K562 (cell line): ENCODE measurements at regions not wholly inside any gene's neighbourhood (a gene's known extent, or its start where the extent isn't known, plus 50 kb on each side); places are given as distances from the start of the nearest gene placed in this dataset.

Source experiments
- ATAC-seq: fragments of 200-7000 bp; cut with Tn5 transposase; 3 replicates; pipeline ENCODE4 v1.9.1; 2020; ENCODE audit warnings: moderate library complexity
- BruUV-seq: library from RNA; stranded (reverse); fragments of 400-500 nt; replicated peaks from 2 replicates; lab custom pipeline; 2021; lab: Mats Ljungman, UMichigan
- CTCF ChIA-PET: fragments of 300-600 bp; formaldehyde crosslinking; extraction: SDS; loops from one replicate; lab custom pipeline; 2021; ENCODE audit warnings: low intra/inter-chr PET ratio; lab: Yijun Ruan, JAX
- POLR2A ChIA-PET: fragments of 300-600, 350-650 bp; sonication (Branson Sonifier 250); formaldehyde crosslinking; extraction: SDS; loops from one replicate; lab custom pipeline; 2021; ENCODE audit warnings: antibody characterized with exemption, inconsistent platforms; lab: Yijun Ruan, JAX
- DNase-seq, 4 experiments: peaks; one replicate each; pipeline versions ENCODE4 v3.0.0 to v3.0.0-alpha.2; 2011 to 2018; ENCODE audit warnings: low spot score in 3 of 4, mixed read lengths in 3 of 4; ENCODE audit errors: extremely low read depth in 1 of 4
- FAIRE-seq: peaks from 2 replicates; lab custom pipeline; 2011; peaks lifted over from hg19 to GRCh38; lab: Jason Lieb, UNC
- H2AFZ ChIP-seq: 2 replicates; pipeline ENCODE4 v1.6.0; 2011; ENCODE audit warnings: low read depth, low read length, control low read depth, inconsistent platforms
- H3K27ac ChIP-seq: fragments of 200-600 bp; 3 replicates; pipeline ENCODE4 v1.8.0; 2011; ENCODE audit warnings: low read depth, mild to moderate bottlenecking, control low read depth, inconsistent platforms, low read length, moderate library complexity, mixed read lengths; ENCODE audit errors: extremely low read depth
- H3K27me3 ChIP-seq, 2 experiments: fragments of 300-600 bp in 1 of 2; 2 replicates in 1 of 2; 3 replicates in 1 of 2; pipeline versions ENCODE4 v1.6.0 to v1.8.0; 2011; ENCODE audit warnings: inconsistent platforms in 2 of 2, low read length in 2 of 2, mild to moderate bottlenecking in 1 of 2, mixed read lengths in 1 of 2, moderate library complexity in 1 of 2; ENCODE audit not compliant: control insufficient read depth in 2 of 2, insufficient read depth in 2 of 2
- H3K36me3 ChIP-seq: fragments of 300-600 bp; 3 replicates; pipeline ENCODE4 v1.8.0; 2011; ENCODE audit warnings: mild to moderate bottlenecking, low read length, inconsistent platforms; ENCODE audit not compliant: control insufficient read depth, insufficient read depth
- H3K4me1 ChIP-seq, 2 experiments: fragments of 200-600 bp in 1 of 2; replicated peaks in 1 of 2; 2 replicates in 1 of 2; 3 replicates in 1 of 2; pipeline versions ENCODE4 v1.5.1 to v1.8.0; 2011; ENCODE audit warnings: inconsistent platforms in 2 of 2, low read length in 2 of 2, mild to moderate bottlenecking in 1 of 2, mixed read lengths in 1 of 2, moderate library complexity in 1 of 2; ENCODE audit not compliant: control insufficient read depth in 2 of 2, insufficient read depth in 2 of 2
- H3K4me2 ChIP-seq: 2 replicates; pipeline ENCODE4 v1.6.1; 2011; ENCODE audit warnings: low read length, control low read depth, inconsistent platforms, mixed read lengths; ENCODE audit not compliant: insufficient read depth
- H3K4me3 ChIP-seq: fragments of 200-600 bp; sonication (generic), shearing (Covaris generic); 2 replicates; pipeline ENCODE4 v1.5.1; 2016; ENCODE audit warnings: control low read depth, inconsistent platforms
- H3K79me2 ChIP-seq: fragments of 200-600 bp; 3 replicates; pipeline ENCODE4 v1.8.0; 2011; ENCODE audit warnings: low read length, inconsistent platforms; ENCODE audit not compliant: control insufficient read depth, insufficient read depth
- H3K9ac ChIP-seq, 2 experiments: 2 replicates each; pipeline versions ENCODE4 v1.6.0 to v1.6.1; 2011; ENCODE audit warnings: low read depth in 2 of 2, low read length in 2 of 2, control low read depth in 1 of 2, inconsistent platforms in 1 of 2, mild to moderate bottlenecking in 1 of 2, mixed read lengths in 1 of 2; ENCODE audit not compliant: insufficient read depth in 1 of 2
- H3K9me1 ChIP-seq: one replicate; pipeline ENCODE4 v1.6.0; 2011; ENCODE audit warnings: inconsistent platforms, mild to moderate bottlenecking, low read length, moderate library complexity; ENCODE audit not compliant: control insufficient read depth, insufficient read depth
- H3K9me3 ChIP-seq: replicated peaks from 2 replicates; pipeline ENCODE4 v1.5.1; 2011; ENCODE audit warnings: low read depth, low read length, inconsistent platforms; ENCODE audit not compliant: control insufficient read depth, insufficient read depth
- H4K20me1 ChIP-seq: replicated peaks from 2 replicates; pipeline ENCODE4 v1.6.1; 2011; ENCODE audit warnings: low read length, inconsistent platforms, mixed read lengths; ENCODE audit not compliant: control insufficient read depth, insufficient read depth
- ELK3 ChIP-seq: fragments of 450-650 bp; formaldehyde crosslinking; IDR thresholded peaks from 2 replicates; pipeline ENCODE4 v1.4.0; 2020; ENCODE audit warnings: mild to moderate bottlenecking
- MCM5 ChIP-seq: fragments of 450-650 bp; IDR thresholded peaks from 2 replicates; pipeline ENCODE4 v1.6.1; 2016; ENCODE audit warnings: low read depth
- PKNOX1 ChIP-seq: fragments of 450-650 bp; IDR thresholded peaks from 2 replicates; pipeline ENCODE4 v1.6.1; 2016
- POLR2G ChIP-seq: fragments of 200-400 bp; formaldehyde crosslinking; IDR thresholded peaks from 2 replicates; pipeline ENCODE4 v1.6.1; 2017; ENCODE audit warnings: low read depth, mild to moderate bottlenecking, antibody characterized with exemption, low read length, moderate library complexity
- SRSF9 ChIP-seq: fragments of 200-400 bp; formaldehyde crosslinking; IDR thresholded peaks from 2 replicates; pipeline ENCODE4 v1.6.1; 2017; ENCODE audit warnings: low read depth, low read length, borderline replicate concordance
- XRCC3 ChIP-seq: fragments of 450-650 bp; IDR thresholded peaks from 2 replicates; pipeline ENCODE4 v1.6.1; 2017; ENCODE audit warnings: mild to moderate bottlenecking, moderate library complexity
- ZNF444 ChIP-seq: fragments of 250-450 bp; sonication (Bioruptor Pico); IDR thresholded peaks from 2 replicates; pipeline ENCODE4 v1.4.0; 2020; ENCODE audit warnings: mild to moderate bottlenecking, moderate library complexity
- WGBS: fragments of 100-300 bp; shearing (Covaris generic); methylation state at CpG from one replicate; pipeline ENCODE4 v1.1.6; 2016; ENCODE audit warnings: low coverage, mixed read lengths; ENCODE audit not compliant: insufficient coverage; ENCODE audit errors: missing lambda C conversion rate; 5-methylcytosine and 5-hydroxymethylcytosine counted together
- in situ Hi-C: fragments of 300-500 bp; cut with MboI; formaldehyde crosslinking; loops from 4 replicates; pipeline ENCODE4 v1.15.0; 2018; ENCODE audit warnings: inconsistent platforms, mixed read lengths
- intact Hi-C: fragments of 100-400 bp; cut with micrococcal nuclease; formaldehyde crosslinking; loops from 2 replicates; pipeline ENCODE4 v1.14.2; 2022
- TF ChIP-seq, protein P1 (sequence below): fragments of 450-650 bp; IDR thresholded peaks from 2 replicates; pipeline ENCODE4 v1.7.1; 2018; ENCODE audit warnings: mild to moderate bottlenecking, low read depth; ENCODE audit not compliant: partially characterized antibody

DNA sequence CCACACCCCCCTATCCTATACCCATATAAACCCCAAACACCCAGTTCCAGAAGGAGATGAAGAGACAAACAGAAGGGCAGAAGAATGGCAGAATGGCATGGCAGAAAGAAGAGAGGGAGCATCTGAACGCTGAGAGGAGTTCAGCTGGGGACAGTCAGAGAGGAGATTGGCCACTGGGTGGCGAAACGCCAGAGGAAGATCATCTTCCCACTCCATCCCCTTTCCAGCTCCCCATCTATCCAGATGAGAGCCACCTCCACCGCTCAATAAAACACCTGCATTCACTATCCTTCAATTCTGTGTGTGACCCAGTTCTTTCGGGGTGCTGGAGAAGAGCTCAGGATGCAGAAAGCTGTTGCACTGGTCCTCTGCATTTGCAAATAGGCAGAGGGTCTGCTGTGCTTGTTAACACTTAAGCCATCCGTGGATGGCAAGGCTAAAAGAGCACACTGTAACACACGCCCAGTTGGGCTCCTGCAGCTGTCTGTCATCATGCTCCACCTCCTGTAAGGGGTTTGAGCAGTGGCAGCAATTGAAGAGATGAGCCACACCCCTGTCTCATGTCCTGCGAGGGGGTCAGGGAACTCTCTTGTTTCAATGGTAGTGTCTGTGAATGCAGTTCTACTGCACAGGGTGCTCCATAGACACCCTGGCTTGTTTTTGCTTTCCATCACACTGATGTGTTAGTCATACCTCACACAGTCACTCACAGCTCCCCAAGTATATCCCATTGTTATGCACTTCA is 1034.8 kb upstream of the RBFOX1 start:
- Histone ChIP-seq H2AFZ (no peak overlapping the region), H3K27ac (no peak overlapping the region), H3K4me2 (no peak overlapping the region), H3K9me1 (no peaks in the 10 kb centered on the region), H3K4me1 (no peaks in the 10 kb centered on the region), H3K36me3 (no peaks in the 10 kb centered on the region), H4K20me1 (no peaks in the 10 kb centered on the region), H3K79me2 (no peaks in the 10 kb centered on the region), H3K27me3 (no peaks in the 10 kb centered on the region), H3K4me3 (no peak overlapping the region), H3K9ac (no peak overlapping the region), H3K9me3 (no peaks in the 10 kb centered on the region)
- DNase-seq (no peak), FAIRE-seq (no peak), ATAC-seq (no peak)
- ChIA-PET CTCF (no interaction called here), POLR2A (no interaction called here)
- no TSS peak for BruUV-seq
- intact Hi-C loops = no loop called here
- in situ Hi-C loops = no loop called here
- 2% methylated on average over 7 of the region's 8 CpGs for WGBS
- TF ChIP-seq, protein P1, sequence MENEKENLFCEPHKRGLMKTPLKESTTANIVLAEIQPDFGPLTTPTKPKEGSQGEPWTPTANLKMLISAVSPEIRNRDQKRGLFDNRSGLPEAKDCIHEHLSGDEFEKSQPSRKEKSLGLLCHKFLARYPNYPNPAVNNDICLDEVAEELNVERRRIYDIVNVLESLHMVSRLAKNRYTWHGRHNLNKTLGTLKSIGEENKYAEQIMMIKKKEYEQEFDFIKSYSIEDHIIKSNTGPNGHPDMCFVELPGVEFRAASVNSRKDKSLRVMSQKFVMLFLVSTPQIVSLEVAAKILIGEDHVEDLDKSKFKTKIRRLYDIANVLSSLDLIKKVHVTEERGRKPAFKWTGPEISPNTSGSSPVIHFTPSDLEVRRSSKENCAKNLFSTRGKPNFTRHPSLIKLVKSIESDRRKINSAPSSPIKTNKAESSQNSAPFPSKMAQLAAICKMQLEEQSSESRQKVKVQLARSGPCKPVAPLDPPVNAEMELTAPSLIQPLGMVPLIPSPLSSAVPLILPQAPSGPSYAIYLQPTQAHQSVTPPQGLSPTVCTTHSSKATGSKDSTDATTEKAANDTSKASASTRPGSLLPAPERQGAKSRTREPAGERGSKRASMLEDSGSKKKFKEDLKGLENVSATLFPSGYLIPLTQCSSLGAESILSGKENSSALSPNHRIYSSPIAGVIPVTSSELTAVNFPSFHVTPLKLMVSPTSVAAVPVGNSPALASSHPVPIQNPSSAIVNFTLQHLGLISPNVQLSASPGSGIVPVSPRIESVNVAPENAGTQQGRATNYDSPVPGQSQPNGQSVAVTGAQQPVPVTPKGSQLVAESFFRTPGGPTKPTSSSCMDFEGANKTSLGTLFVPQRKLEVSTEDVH = no peak
- TF ChIP-seq SRSF9 (no peak), XRCC3 (no peak), PKNOX1 (no peak), ELK3 (no peak), MCM5 (no peak), POLR2G (no peak), ZNF444 (CRISPR knock-in tag) (no peak)
